ENCODE measurements at regions not wholly inside any gene's neighbourhood (a gene's known extent, or its start where the extent isn't known, plus 50 kb on each side); places are given as distances from the start of the nearest gene placed in this dataset.

- Mint-ChIP-seq H3K9me3 (peaks cover 6% of the 10 kb centered on the region), H3K4me3 (no peak overlapping the region), H3K36me3 (ENCODE audit: low read depth) (no peaks in the 10 kb centered on the region), H3K27me3 (peaks cover 2% of the 10 kb centered on the region), H3K4me1 (no peaks in the 10 kb centered on the region), H3K27ac (no peak overlapping the region)
- ChIA-PET CTCF (no interaction called here), POLR2A (no interaction called here)
- DNase-seq, result no peak
Measured at GRCh38 chr2:20928617-20929016, 105.7 kb upstream of the LDAH start.

GRCh38 chr2:20925265-20925889, 102.5 kb upstream of the LDAH start:
- H3K4me1 Mint-ChIP-seq, result no peaks in the 10 kb centered on the region
- ChIA-PET POLR2A (no interaction called here), CTCF (no interaction called here)
- no peaks in the 10 kb centered on the region for H3K27me3 Mint-ChIP-seq
- H3K4me3 Mint-ChIP-seq, result no peak overlapping the region
- H3K36me3 Mint-ChIP-seq (ENCODE audit: low read depth), result no peaks in the 10 kb centered on the region
- no peak for DNase-seq
- H3K9me3 Mint-ChIP-seq, result peaks cover 6% of the 10 kb centered on the region
- no peak overlapping the region for H3K27ac Mint-ChIP-seq

GRCh38 chr2:20919297-20919800, 96.4 kb upstream of the LDAH start:
- Mint-ChIP-seq H3K4me3 (no peak overlapping the region), H3K36me3 (ENCODE audit: low read depth) (no peaks in the 10 kb centered on the region), H3K27ac (no peak overlapping the region), H3K27me3 (no peaks in the 10 kb centered on the region), H3K4me1 (peaks cover 1% of the 10 kb centered on the region), H3K9me3 (no peaks in the 10 kb centered on the region)
- DNase-seq, result no peak
- POLR2A ChIA-PET, result no interaction called here
- CTCF ChIA-PET, result no interaction called here

GRCh38 chr2:20917719-20918572, 95.0 kb upstream of the LDAH start:
- Mint-ChIP-seq H3K9me3 (no peaks in the 10 kb centered on the region), H3K27ac (no peak overlapping the region), H3K4me1 (peaks cover 8% of the 10 kb centered on the region), H3K36me3 (ENCODE audit: low read depth) (no peaks in the 10 kb centered on the region), H3K4me3 (no peak overlapping the region), H3K27me3 (no peaks in the 10 kb centered on the region)
- ChIA-PET POLR2A (no interaction called here), CTCF (no interaction called here)
- no peak for DNase-seq

- H3K9me3 Mint-ChIP-seq, result no peaks in the 10 kb centered on the region
- no peaks in the 10 kb centered on the region for H3K27me3 Mint-ChIP-seq
- ChIA-PET POLR2A (no interaction called here), CTCF (interaction anchor here (0.8 kb wide), 1 partner anchor 15 kb away, joined by 4 read pairs; no protein-coding TSS in a partner anchor)
- no peak overlapping the region for H3K4me3 Mint-ChIP-seq
- H3K4me1 Mint-ChIP-seq, result peaks cover 8% of the 10 kb centered on the region
- no peaks in the 10 kb centered on the region for H3K36me3 Mint-ChIP-seq (ENCODE audit: low read depth)
- no peak overlapping the region for H3K27ac Mint-ChIP-seq
- DNase-seq, result no peak
Measured at GRCh38 chr2:20917287-20917660, 94.4 kb upstream of the LDAH start.

GRCh38 chr2:20916604-20917286, 93.8 kb upstream of the LDAH start:
- ChIA-PET CTCF (interaction anchor here (0.8 kb wide), 1 partner anchor 15 kb away, joined by 4 read pairs; no protein-coding TSS in a partner anchor), POLR2A (no interaction called here)
- Mint-ChIP-seq H3K4me3 (no peak overlapping the region), H3K36me3 (ENCODE audit: low read depth) (no peaks in the 10 kb centered on the region), H3K27ac (no peak overlapping the region), H3K9me3 (no peaks in the 10 kb centered on the region), H3K27me3 (no peaks in the 10 kb centered on the region), H3K4me1 (peaks cover 8% of the 10 kb centered on the region)
- no peak for DNase-seq

GRCh38 chr2:20915271-20915670, 92.4 kb upstream of the LDAH start:
- H3K27me3 Mint-ChIP-seq, result no peaks in the 10 kb centered on the region
- H3K9me3 Mint-ChIP-seq, result no peaks in the 10 kb centered on the region
- no peak overlapping the region for H3K4me3 Mint-ChIP-seq
- peaks cover 8% of the 10 kb centered on the region for H3K4me1 Mint-ChIP-seq
- ChIA-PET POLR2A (no interaction called here), CTCF (no interaction called here)
- H3K36me3 Mint-ChIP-seq (ENCODE audit: low read depth), result no peaks in the 10 kb centered on the region
- no peak for DNase-seq
- H3K27ac Mint-ChIP-seq, result no peak overlapping the region

- ChIA-PET POLR2A (no interaction called here), CTCF (no interaction called here)
- Mint-ChIP-seq H3K27ac (no peak overlapping the region), H3K27me3 (no peaks in the 10 kb centered on the region), H3K36me3 (ENCODE audit: low read depth) (no peaks in the 10 kb centered on the region), H3K4me1 (peaks cover 8% of the 10 kb centered on the region), H3K4me3 (no peak overlapping the region), H3K9me3 (no peaks in the 10 kb centered on the region)
- no peak for DNase-seq
Measured at GRCh38 chr2:20914771-20915170, 91.9 kb upstream of the LDAH start.

GRCh38 chr2:20914087-20914486, 91.2 kb upstream of the LDAH start:
- Mint-ChIP-seq H3K9me3 (no peaks in the 10 kb centered on the region), H3K36me3 (ENCODE audit: low read depth) (no peaks in the 10 kb centered on the region), H3K4me1 (peaks cover 8% of the 10 kb centered on the region), H3K4me3 (no peak overlapping the region), H3K27me3 (no peaks in the 10 kb centered on the region), H3K27ac (no peak overlapping the region)
- CTCF ChIA-PET, result no interaction called here
- POLR2A ChIA-PET, result no interaction called here
- no peak for DNase-seq

- no peak overlapping the region for H3K27ac Mint-ChIP-seq
- no peaks in the 10 kb centered on the region for H3K9me3 Mint-ChIP-seq
- POLR2A ChIA-PET, result no interaction called here
- H3K36me3 Mint-ChIP-seq (ENCODE audit: low read depth), result no peaks in the 10 kb centered on the region
- CTCF ChIA-PET, result no interaction called here
- H3K4me1 Mint-ChIP-seq, result peaks cover 8% of the 10 kb centered on the region
- H3K4me3 Mint-ChIP-seq, result no peak overlapping the region
- no peak for DNase-seq
- H3K27me3 Mint-ChIP-seq, result no peaks in the 10 kb centered on the region
Measured at GRCh38 chr2:20913491-20913890, 90.6 kb upstream of the LDAH start.

- ChIA-PET POLR2A (no interaction called here), CTCF (interaction anchor here (0.6 kb wide), 1 partner anchor 750 kb away, joined by 3 read pairs; no protein-coding TSS in a partner anchor)
- H3K36me3 Mint-ChIP-seq (ENCODE audit: low read depth), result no peaks in the 10 kb centered on the region
- no peaks in the 10 kb centered on the region for H3K9me3 Mint-ChIP-seq
- H3K4me1 Mint-ChIP-seq, result no peaks in the 10 kb centered on the region
- no peak overlapping the region for H3K4me3 Mint-ChIP-seq
- DNase-seq, result no peak
- no peak overlapping the region for H3K27ac Mint-ChIP-seq
- H3K27me3 Mint-ChIP-seq, result peaks cover 11% of the 10 kb centered on the region
Measured at GRCh38 chr2:20900052-20900636, 77.2 kb upstream of the LDAH start.

- no peaks in the 10 kb centered on the region for H3K4me1 Mint-ChIP-seq
- H3K27ac Mint-ChIP-seq, result no peak overlapping the region
- DNase-seq, result no peak
- POLR2A ChIA-PET, result no interaction called here
- no peaks in the 10 kb centered on the region for H3K36me3 Mint-ChIP-seq (ENCODE audit: low read depth)
- peaks cover 16% of the 10 kb centered on the region for H3K27me3 Mint-ChIP-seq
- CTCF ChIA-PET, result no interaction called here
- H3K9me3 Mint-ChIP-seq, result no peaks in the 10 kb centered on the region
- no peak overlapping the region for H3K4me3 Mint-ChIP-seq
Measured at GRCh38 chr2:20897874-20898453, 75.1 kb upstream of the LDAH start.

- ChIA-PET POLR2A (no interaction called here), CTCF (interaction anchor here (0.6 kb wide), 1 partner anchor 873 kb away, joined by 3 read pairs; no protein-coding TSS in a partner anchor)
- Mint-ChIP-seq H3K36me3 (ENCODE audit: low read depth) (no peaks in the 10 kb centered on the region), H3K9me3 (no peaks in the 10 kb centered on the region), H3K4me3 (no peak overlapping the region), H3K27me3 (peaks cover 23% of the 10 kb centered on the region), H3K4me1 (no peaks in the 10 kb centered on the region), H3K27ac (no peak overlapping the region)
- DNase-seq, result no peak
Measured at GRCh38 chr2:20897047-20897446, 74.1 kb upstream of the LDAH start.

Data from activated CD4-positive, alpha-beta T cell treated with anti-CD3 and anti-CD28 coated beads, Interleukin-2, amount 10 ng/mL, durations not matched to agents 7 days and 5 days (primary cell).